OCI-LY3 (cell line): ENCODE measurements at regions not wholly inside any gene's neighbourhood (a gene's known extent, or its start where the extent isn't known, plus 50 kb on each side); places are given as distances from the start of the nearest gene placed in this dataset.
"Not testable (repeated sequence)": the region's sequence is repeated elsewhere in the genome, so short reads cannot be mapped to it uniquely, and the experiment has no call there.

Experiments used
- H2AFZ ChIP-seq: fragments of 200-600, 300-600 bp; shearing (Covaris generic); 2 replicates; pipeline ENCODE4 v1.6.0; 2014; ENCODE audit warnings: antibody characterized with exemption, low read depth, low read length
- H3K27ac ChIP-seq: fragments of 200-600, 300-600 bp; sonication (generic); 2 replicates; pipeline ENCODE4 v1.5.1; 2014; ENCODE audit warnings: mild to moderate bottlenecking, low read length, moderate library complexity, mixed read lengths
- H3K27me3 ChIP-seq: fragments of 200-600, 300-600 bp; sonication (generic); 2 replicates; pipeline ENCODE4 v1.6.1; 2014; ENCODE audit warnings: low read depth, low read length, mixed read lengths
- H3K36me3 ChIP-seq: fragments of 200-600, 300-600 bp; sonication (generic); replicated peaks from 2 replicates; pipeline ENCODE3; 2014; ENCODE audit warnings: low read depth, low read length, mixed read lengths
- H3K4me1 ChIP-seq: fragments of 300-600, 200-600 bp; sonication (generic); 2 replicates; pipeline ENCODE4 v1.6.1; 2014; ENCODE audit warnings: low read length, mixed read lengths
- H3K4me2 ChIP-seq: fragments of 200-600, 300-600 bp; sonication (generic); 2 replicates; pipeline ENCODE4 v1.6.1; 2014; ENCODE audit warnings: low read length, mixed read lengths
- H3K4me3 ChIP-seq: fragments of 300-600, 200-600 bp; sonication (generic); 2 replicates; pipeline ENCODE4 v1.5.1; 2014; ENCODE audit warnings: antibody characterized with exemption, mild to moderate bottlenecking, low read length, moderate library complexity
- H3K79me2 ChIP-seq: fragments of 300-600, 200-600 bp; shearing (Covaris generic); 2 replicates; pipeline ENCODE4 v1.6.1; 2014; ENCODE audit warnings: mild to moderate bottlenecking, low read length, mixed read lengths
- H3K9ac ChIP-seq: fragments of 300-600, 200-600 bp; shearing (Covaris generic); 2 replicates; pipeline ENCODE4 v1.6.0; 2014; ENCODE audit warnings: mild to moderate bottlenecking, low read length, moderate library complexity
- H3K9me3 ChIP-seq: fragments of 200-600, 300-600 bp; shearing (Covaris generic); 2 replicates; pipeline ENCODE4 v1.6.1; 2014; ENCODE audit warnings: low read length, mixed read lengths; ENCODE audit not compliant: insufficient read depth
- H4K20me1 ChIP-seq: fragments of 200-600, 300-600 bp; sonication (generic); 2 replicates; pipeline ENCODE4 v1.6.1; 2016; ENCODE audit warnings: low read length, mixed read lengths; ENCODE audit not compliant: insufficient read depth
- EZH2phosphoT487 ChIP-seq: fragments of 200-600 bp; shearing (Covaris generic); IDR thresholded peaks from 2 replicates; pipeline ENCODE4 v1.6.1; 2018; ENCODE audit warnings: antibody characterized with exemption, mixed run types, low read depth
- TF ChIP-seq, protein P1 (sequence below): fragments of 200-600, 300-600 bp; sonication (generic); IDR thresholded peaks from 2 replicates; pipeline ENCODE4 v1.5.1; 2014; ENCODE audit warnings: antibody characterized with exemption, low read length, low read depth

- Histone ChIP-seq H3K27me3 (no peaks in the 10 kb centered on the region), H4K20me1 (no peaks in the 10 kb centered on the region), H3K27ac (peak overlapping the region; percentile 44; the same call in 1 of the 2 replicates), H3K9ac (no peak overlapping the region), H3K4me2 (peak overlapping the region; percentile 43), H3K36me3 (peaks cover 3% of the 10 kb centered on the region), H2AFZ (no peak overlapping the region), H3K79me2 (no peaks in the 10 kb centered on the region), H3K9me3 (no peaks in the 10 kb centered on the region), H3K4me3 (no peak overlapping the region), H3K4me1 (peaks cover 28% of the 10 kb centered on the region)
- TF ChIP-seq, protein P1, sequence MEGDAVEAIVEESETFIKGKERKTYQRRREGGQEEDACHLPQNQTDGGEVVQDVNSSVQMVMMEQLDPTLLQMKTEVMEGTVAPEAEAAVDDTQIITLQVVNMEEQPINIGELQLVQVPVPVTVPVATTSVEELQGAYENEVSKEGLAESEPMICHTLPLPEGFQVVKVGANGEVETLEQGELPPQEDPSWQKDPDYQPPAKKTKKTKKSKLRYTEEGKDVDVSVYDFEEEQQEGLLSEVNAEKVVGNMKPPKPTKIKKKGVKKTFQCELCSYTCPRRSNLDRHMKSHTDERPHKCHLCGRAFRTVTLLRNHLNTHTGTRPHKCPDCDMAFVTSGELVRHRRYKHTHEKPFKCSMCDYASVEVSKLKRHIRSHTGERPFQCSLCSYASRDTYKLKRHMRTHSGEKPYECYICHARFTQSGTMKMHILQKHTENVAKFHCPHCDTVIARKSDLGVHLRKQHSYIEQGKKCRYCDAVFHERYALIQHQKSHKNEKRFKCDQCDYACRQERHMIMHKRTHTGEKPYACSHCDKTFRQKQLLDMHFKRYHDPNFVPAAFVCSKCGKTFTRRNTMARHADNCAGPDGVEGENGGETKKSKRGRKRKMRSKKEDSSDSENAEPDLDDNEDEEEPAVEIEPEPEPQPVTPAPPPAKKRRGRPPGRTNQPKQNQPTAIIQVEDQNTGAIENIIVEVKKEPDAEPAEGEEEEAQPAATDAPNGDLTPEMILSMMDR = no peak
- no peak for TF ChIP-seq EZH2phosphoT487
These were observed 928.5 kb upstream of the CELF4 start for GRCh38 chr18:38494065-38494464.

DNA sequence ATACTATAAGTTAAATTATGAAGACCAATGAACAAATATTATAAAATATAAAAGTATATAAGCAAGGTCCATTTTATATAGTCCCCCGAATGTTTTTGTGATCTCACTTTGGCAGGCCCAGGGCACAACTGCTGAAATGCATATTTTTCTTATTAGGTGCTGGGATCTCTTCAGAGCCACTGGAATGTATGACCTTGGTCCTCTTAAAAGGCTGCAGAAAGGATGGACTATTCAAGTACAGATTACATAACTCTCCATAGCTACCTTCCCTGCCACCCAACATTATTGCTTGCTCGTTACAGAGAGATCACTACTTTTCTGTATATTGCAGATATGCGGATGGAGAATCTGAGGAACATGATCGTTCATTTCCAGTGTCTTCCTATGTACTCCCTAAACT lies 925.6 kb upstream of the CELF4 start:
- Histone ChIP-seq H3K36me3 (no peaks in the 10 kb centered on the region), H3K27ac (no peak overlapping the region), H3K9ac (no peak overlapping the region), H3K4me3 (no peak overlapping the region), H4K20me1 (no peaks in the 10 kb centered on the region), H3K27me3 (no peaks in the 10 kb centered on the region), H3K9me3 (no peaks in the 10 kb centered on the region), H3K4me1 (peaks cover 18% of the 10 kb centered on the region), H3K79me2 (no peaks in the 10 kb centered on the region), H3K4me2 (no peak overlapping the region), H2AFZ (no peak overlapping the region)
- TF ChIP-seq EZH2phosphoT487 = no peak
- TF ChIP-seq, protein P1 = no peak

- not testable (repeated sequence) for H2AFZ ChIP-seq, H3K27me3 ChIP-seq, H3K9me3 ChIP-seq, H3K4me3 ChIP-seq, H3K79me2 ChIP-seq, H4K20me1 ChIP-seq, H3K9ac ChIP-seq, H3K27ac ChIP-seq, H3K4me2 ChIP-seq, H3K36me3 ChIP-seq
- H3K4me1 ChIP-seq = peaks cover 13% of the 10 kb centered on the region
These were observed 924.1 kb upstream of the CELF4 start for GRCh38 chr18:38489721-38490120.

GRCh38 chr18:38487521-38487920 lies 921.9 kb upstream of the CELF4 start:
- TF ChIP-seq, protein P1 = no peak
- TF ChIP-seq EZH2phosphoT487 = no peak
- no peak overlapping the region for H3K4me3 ChIP-seq
- no peak overlapping the region for H3K9ac ChIP-seq
- H3K36me3 ChIP-seq = no peaks in the 10 kb centered on the region
- H4K20me1 ChIP-seq = no peaks in the 10 kb centered on the region
- H2AFZ ChIP-seq = no peak overlapping the region
- no peak overlapping the region for H3K27ac ChIP-seq
- H3K27me3 ChIP-seq = no peaks in the 10 kb centered on the region
- H3K79me2 ChIP-seq = no peaks in the 10 kb centered on the region
- no peak overlapping the region for H3K4me2 ChIP-seq
- no peaks in the 10 kb centered on the region for H3K9me3 ChIP-seq
- H3K4me1 ChIP-seq = no peaks in the 10 kb centered on the region

DNA sequence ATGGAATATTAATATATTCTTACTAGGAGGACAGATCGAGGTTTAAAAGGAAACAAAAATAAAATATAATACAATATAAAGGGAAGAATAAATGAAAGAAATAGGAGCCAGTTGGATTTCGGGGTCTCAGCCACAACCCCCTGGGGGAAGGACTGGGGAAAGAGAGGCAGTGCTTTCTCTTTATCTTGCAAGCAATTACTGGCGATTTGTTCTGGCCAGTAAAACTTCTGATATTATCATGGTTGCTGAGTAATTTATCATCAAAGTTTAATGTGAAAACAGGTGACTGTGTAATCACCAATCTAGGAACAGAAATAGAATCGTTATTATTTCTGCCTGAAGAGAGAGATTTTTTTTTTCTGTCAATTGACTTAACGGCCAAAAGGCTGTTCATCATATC lies 917.7 kb upstream of the CELF4 start:
- Histone ChIP-seq H2AFZ (no peak overlapping the region), H3K36me3 (no peaks in the 10 kb centered on the region), H3K4me2 (no peak overlapping the region), H3K4me3 (no peak overlapping the region), H4K20me1 (no peaks in the 10 kb centered on the region), H3K9ac (no peak overlapping the region), H3K9me3 (no peaks in the 10 kb centered on the region), H3K27ac (no peak overlapping the region), H3K27me3 (no peaks in the 10 kb centered on the region), H3K4me1 (no peaks in the 10 kb centered on the region), H3K79me2 (no peaks in the 10 kb centered on the region)
- TF ChIP-seq EZH2phosphoT487 = no peak
- TF ChIP-seq, protein P1 = no peak
